GM19397 (cell line): ENCODE measurements at regions not wholly inside any gene's neighbourhood (a gene's known extent, or its start where the extent isn't known, plus 50 kb on each side); places are given as distances from the start of the nearest gene placed in this dataset.
"Not testable (repeated sequence)": the region's sequence is repeated elsewhere in the genome, so short reads cannot be mapped to it uniquely, and the experiment has no call there.

Experiments
- ATAC-seq: cut with Tn5 transposase; IDR thresholded peaks from one replicate; pipeline ENCODE4 v1.9.1; 2021; ENCODE audit warnings: mild to moderate bottlenecking, moderate library complexity; ENCODE audit not compliant: unreplicated experiment

- ATAC-seq = not testable (repeated sequence)
Observed at GRCh38 chr10:27347827-27348207, 107.2 kb upstream of the ACBD5 start.

- ATAC-seq = peak; percentile 70
Observed at GRCh38 chr10:27345455-27345920, 104.9 kb upstream of the ACBD5 start.

DNA sequence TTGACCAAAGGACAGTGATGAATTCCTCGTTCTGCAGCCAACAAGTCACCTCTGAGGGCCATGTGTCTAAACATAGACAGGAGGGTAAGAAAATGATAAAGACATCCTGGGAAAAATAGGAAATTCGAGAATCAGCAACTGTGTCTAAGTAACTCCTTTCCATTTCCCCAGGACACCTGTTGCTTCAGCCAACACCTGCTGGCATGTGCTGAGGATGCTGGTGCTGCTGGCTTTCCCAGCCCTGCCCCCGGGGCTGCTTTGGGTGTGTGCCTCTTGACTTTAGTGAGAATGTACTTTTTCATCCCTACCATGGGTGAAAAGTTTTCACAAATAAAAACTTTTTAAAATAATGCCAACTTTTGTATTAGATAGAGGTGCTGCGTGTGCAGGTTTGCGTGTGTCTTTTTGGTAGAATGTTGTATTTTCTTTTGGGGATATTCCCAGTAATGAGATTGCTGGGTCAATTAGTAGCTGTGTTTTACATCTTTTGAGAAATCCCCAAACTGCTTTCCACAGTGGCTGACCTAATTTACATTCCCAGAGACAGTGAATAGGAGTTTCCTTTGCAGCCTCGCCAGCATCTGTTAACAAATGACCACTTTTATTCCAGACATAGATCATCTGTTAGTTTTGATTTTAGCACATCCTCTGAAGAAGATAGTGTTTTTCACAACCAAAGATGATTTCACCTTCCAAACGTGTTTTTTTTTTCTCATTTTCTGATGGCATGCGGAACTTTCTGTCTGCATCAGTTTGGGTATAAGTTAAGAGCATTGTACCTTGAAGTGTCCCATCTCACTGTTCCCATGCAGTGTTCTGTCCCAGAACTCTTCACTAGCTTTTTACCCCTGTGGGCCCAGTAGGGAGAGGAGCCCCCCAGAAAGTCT lies 104.2 kb upstream of the ACBD5 start:
- peak; percentile 59 for ATAC-seq

GRCh38 chr10:27341001-27341400 lies 100.4 kb upstream of the ACBD5 start:
- ATAC-seq = no peak

GRCh38 chr10:27335246-27335645 lies 94.6 kb upstream of the ACBD5 start:
- not testable (repeated sequence) for ATAC-seq

GRCh38 chr10:27330074-27330473 lies 89.5 kb upstream of the ACBD5 start:
- ATAC-seq = no peak

- no peak for ATAC-seq
Observed at GRCh38 chr10:27328946-27329345, 88.3 kb upstream of the ACBD5 start.

DNA sequence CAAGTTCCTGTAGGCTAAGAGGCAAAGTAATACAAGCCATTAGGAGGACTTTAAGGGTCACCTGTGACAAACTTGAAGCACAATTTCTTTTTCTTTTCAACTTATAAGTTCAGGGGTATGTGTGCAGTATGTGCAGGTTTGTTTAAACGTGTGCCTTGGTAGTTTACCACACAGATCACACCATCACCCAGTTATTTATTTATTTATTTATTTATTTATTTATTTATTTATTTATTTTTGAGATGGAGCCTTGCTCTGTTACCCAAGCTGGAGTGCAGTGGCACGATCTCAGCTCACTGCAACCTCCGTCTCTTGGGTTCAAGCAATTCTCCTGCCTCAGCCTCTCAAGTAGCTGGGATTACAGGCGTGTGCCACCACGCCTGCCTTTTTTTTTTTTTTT lies 86.2 kb upstream of the ACBD5 start:
- not testable (repeated sequence) for ATAC-seq

DNA sequence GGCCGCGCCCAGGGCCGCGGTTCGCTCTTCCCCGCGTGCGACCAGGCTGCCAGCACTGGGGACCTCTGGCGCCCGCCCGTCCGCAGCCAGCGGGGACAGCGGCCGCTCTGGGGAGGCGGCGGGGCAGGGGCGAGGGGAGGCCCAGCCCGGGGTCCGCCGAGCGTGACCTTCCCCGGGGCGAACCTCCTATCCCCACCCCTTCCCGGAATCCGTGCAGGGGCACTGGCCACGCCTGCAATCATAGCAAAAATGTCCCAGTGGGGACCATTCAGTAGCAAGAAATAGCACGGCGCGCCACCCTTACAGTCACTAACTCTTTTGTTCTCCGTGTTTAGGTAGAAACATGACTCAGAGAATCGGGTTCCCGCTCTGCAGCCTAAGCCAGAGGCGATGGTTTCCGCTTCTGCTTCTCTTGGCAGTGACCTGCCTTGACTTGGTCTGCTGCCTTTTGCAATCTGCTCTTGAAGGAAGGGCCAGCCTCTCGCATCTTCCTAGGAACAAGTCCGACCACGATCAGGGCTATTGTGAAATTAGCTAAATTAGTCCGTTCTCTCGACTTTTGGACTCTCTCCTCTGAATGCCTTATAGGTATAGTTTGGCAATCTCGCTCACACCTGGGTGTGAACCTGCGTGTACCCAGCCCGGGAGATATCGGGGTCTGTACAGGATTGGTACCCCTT lies 79.3 kb upstream of the ACBD5 start:
- ATAC-seq = peak; percentile 70

DNA sequence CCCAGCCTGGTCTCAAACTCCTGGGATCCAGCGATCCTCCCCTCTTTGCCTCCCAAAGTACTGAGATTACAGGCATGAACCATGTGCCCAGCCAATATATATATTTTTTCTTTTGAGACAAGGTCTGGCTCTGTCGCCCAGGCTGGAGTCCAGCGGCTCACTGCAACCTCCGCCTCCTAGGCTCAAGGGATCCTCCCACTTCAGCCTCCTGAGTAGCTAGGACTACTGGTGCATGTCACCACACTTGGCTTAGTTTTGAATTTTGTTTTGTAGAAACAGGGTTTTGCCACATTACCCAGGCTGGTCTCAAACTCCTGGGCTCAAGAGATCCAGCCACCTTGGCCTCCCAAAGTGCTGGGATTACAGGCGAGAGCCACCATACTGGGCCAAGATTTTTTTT lies 78.5 kb upstream of the ACBD5 start:
- ATAC-seq = not testable (repeated sequence)

DNA sequence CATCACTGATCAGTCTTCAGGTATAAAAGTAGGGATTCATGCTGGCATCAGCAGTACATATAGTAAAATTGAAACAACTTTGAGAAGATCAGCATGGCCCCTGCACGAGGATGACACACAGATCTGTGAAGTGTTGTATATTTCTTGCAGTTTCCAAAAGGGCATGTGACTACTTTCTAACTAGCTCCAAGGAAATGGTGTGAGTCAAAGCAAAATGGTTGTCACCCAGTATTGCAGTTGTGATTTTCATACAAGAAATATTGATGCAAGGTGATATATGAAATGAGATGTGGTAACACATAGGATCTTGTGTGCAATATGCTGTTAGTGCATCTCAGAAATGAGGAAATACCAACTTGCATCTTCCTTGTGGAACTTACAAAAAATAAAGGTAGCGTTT lies 74.5 kb upstream of the ACBD5 start:
- ATAC-seq = not testable (repeated sequence)

- ATAC-seq = not testable (repeated sequence)
Observed at GRCh38 chr10:27313586-27313985, 73.0 kb upstream of the ACBD5 start.

GRCh38 chr10:27312854-27313253 lies 72.3 kb upstream of the ACBD5 start:
- ATAC-seq = no peak

DNA sequence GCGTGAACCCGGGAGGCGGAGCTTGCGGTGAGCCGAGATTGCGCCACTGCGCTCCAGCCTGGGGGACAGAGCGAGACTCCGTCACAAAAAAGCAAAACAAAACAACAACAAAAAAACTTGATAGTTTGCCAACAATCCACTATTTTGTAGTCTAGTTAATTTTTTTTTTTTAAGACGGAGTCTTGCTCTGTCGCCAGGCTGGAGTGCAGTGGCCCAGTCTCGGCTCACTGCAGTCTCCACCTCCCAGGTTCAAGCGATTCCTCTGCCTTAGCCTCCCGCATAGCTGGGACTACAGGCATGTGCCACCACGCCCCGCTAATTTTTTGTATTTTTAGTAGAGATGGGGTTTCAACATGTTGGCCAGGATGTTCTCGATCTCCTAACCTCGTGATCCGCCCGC lies 71.2 kb upstream of the ACBD5 start:
- not testable (repeated sequence) for ATAC-seq

DNA sequence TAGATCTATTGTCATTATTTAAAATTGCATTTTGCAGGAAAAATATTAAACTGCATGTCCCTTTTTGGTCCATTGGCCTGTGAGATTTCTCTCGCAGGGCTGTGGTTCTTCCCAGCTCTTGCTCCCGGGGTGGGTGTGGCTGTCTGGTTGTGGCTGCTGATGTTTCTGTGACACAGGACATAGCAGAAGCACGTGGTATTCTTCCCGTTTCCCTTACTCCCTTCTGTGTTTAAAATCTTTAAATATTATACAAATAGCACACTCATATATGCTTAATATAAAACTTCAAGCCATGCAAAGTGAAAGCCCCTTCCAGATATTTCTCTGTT lies 57.9 kb upstream of the ACBD5 start:
- not testable (repeated sequence) for ATAC-seq

- no peak for ATAC-seq
Observed at GRCh38 chr10:27297844-27298521, 57.4 kb upstream of the ACBD5 start.

GRCh38 chr10:27296285-27296684 lies 55.7 kb upstream of the ACBD5 start:
- not testable (repeated sequence) for ATAC-seq

- ATAC-seq = peak; percentile 66
Observed at GRCh38 chr10:27291253-27291895, 50.8 kb upstream of the ACBD5 start.
